MM.1S (cell line): ENCODE measurements at regions not wholly inside any gene's neighbourhood (a gene's known extent, or its start where the extent isn't known, plus 50 kb on each side); places are given as distances from the start of the nearest gene placed in this dataset.

Source experiments
- EZH2 ChIP-seq: fragments of 300-600 bp; sonication (generic); optimal IDR thresholded peaks from 2 replicates; pipeline ENCODE3; 2017; ENCODE audit warnings: low read depth, mild to moderate bottlenecking, antibody characterized with exemption, low read length, mixed read lengths
- TF ChIP-seq, protein P1 (sequence below): fragments of 300-600 bp; sonication (generic); IDR thresholded peaks from 2 replicates; pipeline ENCODE4 v1.5.1; 2016; ENCODE audit warnings: antibody characterized with exemption, low read length, mixed read lengths

DNA sequence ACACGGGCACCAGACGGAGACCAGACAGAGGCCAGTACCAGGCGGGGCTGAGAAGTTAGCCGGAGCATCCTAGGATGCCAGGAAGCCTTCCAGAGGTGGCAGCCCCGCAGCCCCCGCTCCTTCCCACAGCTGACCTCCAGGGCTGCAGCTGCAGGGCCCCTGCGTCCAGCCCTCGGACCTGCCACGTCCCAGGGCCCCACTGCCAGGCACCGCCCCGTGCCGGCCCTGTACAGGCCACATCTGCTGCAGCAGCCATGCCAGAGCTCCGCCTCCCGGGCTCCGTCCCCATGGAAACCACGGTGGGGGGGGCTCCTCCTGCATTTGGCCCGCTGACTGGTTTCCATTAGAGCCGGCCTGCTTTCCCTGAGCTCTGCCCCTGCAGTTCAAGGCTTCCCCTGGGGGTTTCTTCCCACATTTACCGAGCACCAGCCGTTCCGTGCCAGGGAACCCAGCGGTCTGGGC is 62.5 kb upstream of the PPARA start:
- TF ChIP-seq, protein P1, sequence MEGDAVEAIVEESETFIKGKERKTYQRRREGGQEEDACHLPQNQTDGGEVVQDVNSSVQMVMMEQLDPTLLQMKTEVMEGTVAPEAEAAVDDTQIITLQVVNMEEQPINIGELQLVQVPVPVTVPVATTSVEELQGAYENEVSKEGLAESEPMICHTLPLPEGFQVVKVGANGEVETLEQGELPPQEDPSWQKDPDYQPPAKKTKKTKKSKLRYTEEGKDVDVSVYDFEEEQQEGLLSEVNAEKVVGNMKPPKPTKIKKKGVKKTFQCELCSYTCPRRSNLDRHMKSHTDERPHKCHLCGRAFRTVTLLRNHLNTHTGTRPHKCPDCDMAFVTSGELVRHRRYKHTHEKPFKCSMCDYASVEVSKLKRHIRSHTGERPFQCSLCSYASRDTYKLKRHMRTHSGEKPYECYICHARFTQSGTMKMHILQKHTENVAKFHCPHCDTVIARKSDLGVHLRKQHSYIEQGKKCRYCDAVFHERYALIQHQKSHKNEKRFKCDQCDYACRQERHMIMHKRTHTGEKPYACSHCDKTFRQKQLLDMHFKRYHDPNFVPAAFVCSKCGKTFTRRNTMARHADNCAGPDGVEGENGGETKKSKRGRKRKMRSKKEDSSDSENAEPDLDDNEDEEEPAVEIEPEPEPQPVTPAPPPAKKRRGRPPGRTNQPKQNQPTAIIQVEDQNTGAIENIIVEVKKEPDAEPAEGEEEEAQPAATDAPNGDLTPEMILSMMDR: no peak
- TF ChIP-seq EZH2: no peak
